ENCODE measurements at regions not wholly inside any gene's neighbourhood (a gene's known extent, or its start where the extent isn't known, plus 50 kb on each side); places are given as distances from the start of the nearest gene placed in this dataset.
"Not testable (repeated sequence)": the region's sequence is repeated elsewhere in the genome, so short reads cannot be mapped to it uniquely, and the experiment has no call there.

- DNase-seq: no peak
Observed at GRCh38 chr5:62960781-62961180, 382.2 kb downstream of the LRRC70 start.

- no peak for DNase-seq
Observed at GRCh38 chr5:62956597-62956996, 378.0 kb downstream of the LRRC70 start.

GRCh38 chr5:62954578-62954977 lies 376.0 kb downstream of the LRRC70 start:
- no peak for DNase-seq

GRCh38 chr5:62948301-62948700 lies 369.7 kb downstream of the LRRC70 start:
- no peak for DNase-seq

GRCh38 chr5:62942384-62942783 lies 363.8 kb downstream of the LRRC70 start:
- no peak for DNase-seq

GRCh38 chr5:62938927-62939326 lies 360.3 kb downstream of the LRRC70 start:
- no peak for DNase-seq

- DNase-seq: no peak
Observed at GRCh38 chr5:62937661-62938558, 359.3 kb downstream of the LRRC70 start.

- no peak for DNase-seq
Observed at GRCh38 chr5:62935660-62936059, 357.0 kb downstream of the LRRC70 start.

- DNase-seq: no peak
Observed at GRCh38 chr5:62934319-62934718, 355.7 kb downstream of the LRRC70 start.

- no peak for DNase-seq
Observed at GRCh38 chr5:62933261-62933660, 354.6 kb downstream of the LRRC70 start.

- DNase-seq: no peak
Observed at GRCh38 chr5:62931153-62931950, 352.7 kb downstream of the LRRC70 start.

- no peak for DNase-seq
Observed at GRCh38 chr5:62922191-62922590, 343.6 kb downstream of the LRRC70 start.

GRCh38 chr5:62920856-62921255 lies 342.2 kb downstream of the LRRC70 start:
- no peak for DNase-seq

GRCh38 chr5:62909326-62909725 lies 330.7 kb downstream of the LRRC70 start:
- DNase-seq: no peak

GRCh38 chr5:62902126-62902525 lies 323.5 kb downstream of the LRRC70 start:
- DNase-seq: no peak

GRCh38 chr5:62900976-62901375 lies 322.4 kb downstream of the LRRC70 start:
- DNase-seq: no peak

GRCh38 chr5:62896121-62896893 lies 317.7 kb downstream of the LRRC70 start:
- DNase-seq: no peak

GRCh38 chr5:62886603-62887315 lies 308.1 kb downstream of the LRRC70 start:
- no peak for DNase-seq

- DNase-seq: not testable (repeated sequence)
Observed at GRCh38 chr5:62837330-62837729, 258.7 kb downstream of the LRRC70 start.

GRCh38 chr5:62829604-62829986 lies 251.0 kb downstream of the LRRC70 start:
- DNase-seq: no peak

GRCh38 chr5:62828742-62829603 lies 250.4 kb downstream of the LRRC70 start:
- DNase-seq: no peak
